ENCODE measurements at regions not wholly inside any gene's neighbourhood (a gene's known extent, or its start where the extent isn't known, plus 50 kb on each side); places are given as distances from the start of the nearest gene placed in this dataset.

DNA sequence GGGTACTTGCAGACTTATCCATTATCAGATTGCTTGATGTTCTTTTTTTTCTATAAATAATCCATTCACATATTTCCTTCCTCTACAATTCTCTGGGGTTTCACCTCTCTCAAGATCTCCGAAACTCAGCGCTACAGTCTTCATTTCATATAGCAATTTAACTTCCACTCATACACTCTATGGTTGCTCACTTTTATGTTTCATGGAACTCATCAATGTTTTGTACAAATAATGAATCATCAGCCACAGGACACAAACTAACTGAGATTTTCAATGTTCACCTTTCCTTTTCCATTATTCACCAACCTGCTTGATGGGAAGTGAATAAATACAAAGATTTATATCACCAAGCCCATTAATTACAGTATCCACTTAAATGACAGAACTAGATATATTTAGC is 534.7 kb downstream of the LRFN5 start:
- CTCF ChIA-PET, result no interaction called here
- Mint-ChIP-seq H3K9me3 (ENCODE audit: unreplicated experiment) (no peaks in the 10 kb centered on the region), H3K4me1 (ENCODE audit: low read depth, unreplicated experiment) (no peaks in the 10 kb centered on the region), H3K27ac (ENCODE audit: unreplicated experiment) (no peak overlapping the region), H3K4me3 (ENCODE audit: unreplicated experiment) (no peak overlapping the region), H3K36me3 (ENCODE audit: insufficient read depth, unreplicated experiment) (no peaks in the 10 kb centered on the region), H3K27me3 (ENCODE audit: insufficient read depth, unreplicated experiment) (no peaks in the 10 kb centered on the region)
- intact Hi-C loops (cut with micrococcal nuclease; ENCODE audit: unreplicated experiment), result no loop called here
- Histone ChIP-seq H3K4me3 (ENCODE audit: low read depth, low read length) (no peak overlapping the region), H3K27me3 (replicated peaks; ENCODE audit: control insufficient read depth, insufficient read depth, low read length) (no peaks in the 10 kb centered on the region), H3K36me3 (ENCODE audit: control insufficient read depth, insufficient read depth, low read length) (no peaks in the 10 kb centered on the region), H3K9me3 (no peaks in the 10 kb centered on the region), H3K4me1 (no peaks in the 10 kb centered on the region)
- POLR2A ChIA-PET, result no interaction called here
- no peak for DNase-seq
- BruUV-seq (replicated peaks), result no TSS peak
- TF ChIP-seq, protein P1, sequence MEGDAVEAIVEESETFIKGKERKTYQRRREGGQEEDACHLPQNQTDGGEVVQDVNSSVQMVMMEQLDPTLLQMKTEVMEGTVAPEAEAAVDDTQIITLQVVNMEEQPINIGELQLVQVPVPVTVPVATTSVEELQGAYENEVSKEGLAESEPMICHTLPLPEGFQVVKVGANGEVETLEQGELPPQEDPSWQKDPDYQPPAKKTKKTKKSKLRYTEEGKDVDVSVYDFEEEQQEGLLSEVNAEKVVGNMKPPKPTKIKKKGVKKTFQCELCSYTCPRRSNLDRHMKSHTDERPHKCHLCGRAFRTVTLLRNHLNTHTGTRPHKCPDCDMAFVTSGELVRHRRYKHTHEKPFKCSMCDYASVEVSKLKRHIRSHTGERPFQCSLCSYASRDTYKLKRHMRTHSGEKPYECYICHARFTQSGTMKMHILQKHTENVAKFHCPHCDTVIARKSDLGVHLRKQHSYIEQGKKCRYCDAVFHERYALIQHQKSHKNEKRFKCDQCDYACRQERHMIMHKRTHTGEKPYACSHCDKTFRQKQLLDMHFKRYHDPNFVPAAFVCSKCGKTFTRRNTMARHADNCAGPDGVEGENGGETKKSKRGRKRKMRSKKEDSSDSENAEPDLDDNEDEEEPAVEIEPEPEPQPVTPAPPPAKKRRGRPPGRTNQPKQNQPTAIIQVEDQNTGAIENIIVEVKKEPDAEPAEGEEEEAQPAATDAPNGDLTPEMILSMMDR (IDR thresholded peaks at IDR 0.05; ENCODE audit: insufficient read depth in 1 of 2, low read depth in 1 of 2, low read length in 1 of 2, severe bottlenecking in 1 of 2, unreplicated experiment in 1 of 2), result no peak

DNA sequence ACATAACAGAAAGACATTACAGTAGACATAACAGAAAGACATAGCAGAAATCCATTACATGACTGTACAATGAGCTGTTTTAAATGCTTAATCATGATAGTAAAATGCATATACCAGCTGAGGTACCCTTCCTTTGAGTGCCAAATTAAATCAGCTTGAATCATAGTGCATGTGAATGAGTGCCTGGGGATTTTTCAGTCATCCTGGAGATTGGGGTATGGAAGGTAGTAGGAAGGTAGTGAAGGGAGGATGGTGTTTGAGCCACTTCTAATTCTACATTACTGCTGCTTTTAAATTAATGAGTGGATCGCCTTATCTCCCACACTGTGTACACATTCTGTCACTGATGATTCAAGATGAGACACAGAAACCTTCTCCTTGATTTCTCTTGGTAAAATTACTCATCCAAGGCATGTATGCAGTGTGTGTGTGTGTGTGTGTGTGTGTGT is 534.2 kb downstream of the LRFN5 start:
- Histone ChIP-seq H3K4me1 (no peaks in the 10 kb centered on the region), H3K36me3 (ENCODE audit: control insufficient read depth, insufficient read depth, low read length) (no peaks in the 10 kb centered on the region), H3K27me3 (replicated peaks; ENCODE audit: control insufficient read depth, insufficient read depth, low read length) (no peaks in the 10 kb centered on the region), H3K4me3 (ENCODE audit: low read depth, low read length) (no peak overlapping the region), H3K9me3 (no peaks in the 10 kb centered on the region)
- DNase-seq, result no peak
- intact Hi-C loops (cut with micrococcal nuclease; ENCODE audit: unreplicated experiment), result no loop called here
- Mint-ChIP-seq H3K36me3 (ENCODE audit: insufficient read depth, unreplicated experiment) (no peaks in the 10 kb centered on the region), H3K4me3 (ENCODE audit: unreplicated experiment) (no peak overlapping the region), H3K9me3 (ENCODE audit: unreplicated experiment) (no peaks in the 10 kb centered on the region), H3K27ac (ENCODE audit: unreplicated experiment) (no peak overlapping the region), H3K4me1 (ENCODE audit: low read depth, unreplicated experiment) (no peaks in the 10 kb centered on the region), H3K27me3 (ENCODE audit: insufficient read depth, unreplicated experiment) (no peaks in the 10 kb centered on the region)
- TF ChIP-seq, protein P1 (IDR thresholded peaks at IDR 0.05; ENCODE audit: insufficient read depth in 1 of 2, low read depth in 1 of 2, low read length in 1 of 2, severe bottlenecking in 1 of 2, unreplicated experiment in 1 of 2), result no peak
- ChIA-PET CTCF (no interaction called here), POLR2A (no interaction called here)
- no TSS peak for BruUV-seq (replicated peaks)

DNA sequence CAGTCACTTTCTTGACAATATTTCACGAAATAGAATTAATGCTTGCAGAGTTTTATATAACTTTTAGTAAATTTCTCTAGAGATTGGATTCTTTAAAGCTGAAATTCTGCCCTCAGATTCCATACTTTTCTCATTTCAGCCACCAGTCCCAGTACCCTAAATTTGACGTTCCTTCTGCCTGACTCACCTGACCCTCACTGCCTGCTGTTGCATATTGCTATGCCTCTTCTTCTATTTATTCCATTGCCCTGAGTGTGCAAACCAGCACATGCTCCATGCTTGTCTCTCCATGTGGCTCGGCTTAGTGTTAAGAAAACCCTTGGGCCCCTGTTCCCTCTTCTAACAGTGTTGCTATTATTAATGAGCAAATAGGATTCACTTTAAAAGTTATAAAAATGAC is 533.3 kb downstream of the LRFN5 start:
- no peaks in the 10 kb centered on the region for H3K36me3 Mint-ChIP-seq (ENCODE audit: insufficient read depth, unreplicated experiment)

More for the DNA sequence above, 533.3 kb downstream of the LRFN5 start:
- Mint-ChIP-seq H3K9me3 (ENCODE audit: unreplicated experiment) (no peaks in the 10 kb centered on the region), H3K4me1 (ENCODE audit: low read depth, unreplicated experiment) (no peaks in the 10 kb centered on the region), H3K27ac (ENCODE audit: unreplicated experiment) (no peak overlapping the region), H3K27me3 (ENCODE audit: insufficient read depth, unreplicated experiment) (no peaks in the 10 kb centered on the region), H3K4me3 (ENCODE audit: unreplicated experiment) (no peak overlapping the region)
- no peak for DNase-seq
- no peaks in the 10 kb centered on the region for H3K27me3 ChIP-seq (replicated peaks; ENCODE audit: control insufficient read depth, insufficient read depth, low read length)
- H3K4me3 ChIP-seq (ENCODE audit: low read depth, low read length), result no peak overlapping the region
- TF ChIP-seq, protein P1 (IDR thresholded peaks at IDR 0.05; ENCODE audit: insufficient read depth in 1 of 2, low read depth in 1 of 2, low read length in 1 of 2, severe bottlenecking in 1 of 2, unreplicated experiment in 1 of 2), result no peak
- no peaks in the 10 kb centered on the region for H3K36me3 ChIP-seq (ENCODE audit: control insufficient read depth, insufficient read depth, low read length)
- ChIA-PET CTCF (no interaction called here), POLR2A (no interaction called here)
- no peaks in the 10 kb centered on the region for H3K9me3 ChIP-seq
- H3K4me1 ChIP-seq, result no peaks in the 10 kb centered on the region
- intact Hi-C loops (cut with micrococcal nuclease; ENCODE audit: unreplicated experiment), result no loop called here
- BruUV-seq (replicated peaks), result no TSS peak

Measured in Caco-2 (cell line).